Lower leg skin (tissue), 3 donors: ENCODE measurements at regions not wholly inside any gene's neighbourhood (a gene's known extent, or its start where the extent isn't known, plus 50 kb on each side); places are given as distances from the start of the nearest gene placed in this dataset.

Source experiments
- CTCF ChIP-seq, 3 donors: fragments of 450-650 bp; IDR thresholded peaks; one replicate each; pipeline ENCODE4 v1.5.1; 2016; ENCODE audit warnings: antibody characterized with exemption in 3 of 3, mild to moderate bottlenecking in 3 of 3, moderate library complexity in 2 of 3
- POLR2A ChIP-seq, 2 donors: fragments of 450-650 bp; IDR thresholded peaks; one replicate each; pipeline ENCODE4 v1.6.1; 2016 to 2017; ENCODE audit warnings: antibody characterized with exemption in 2 of 2, mild to moderate bottlenecking in 1 of 2, moderate library complexity in 1 of 2

DNA sequence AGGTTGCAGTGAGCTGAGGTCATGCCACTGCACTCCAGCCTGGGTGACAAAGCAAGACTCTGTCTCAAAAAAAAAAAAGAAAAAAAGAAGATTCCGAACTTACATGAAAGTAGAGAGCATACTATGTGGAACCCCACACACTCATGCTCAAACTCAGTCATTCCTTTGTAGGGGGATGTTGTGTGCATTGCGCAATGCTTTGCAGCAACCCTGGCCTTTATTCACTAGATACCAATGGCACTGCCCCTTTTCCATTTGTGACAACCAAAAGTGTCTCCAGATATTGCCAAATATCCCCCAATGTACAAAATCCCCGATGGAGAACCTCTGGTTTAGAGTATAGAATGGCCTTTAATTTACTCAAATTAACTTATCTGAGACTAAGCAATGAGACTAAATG, 158.6 kb downstream of the GJA1 start:
- TF ChIP-seq CTCF (IDR thresholded peaks at IDR 0.05) = no peak
- TF ChIP-seq POLR2A (IDR thresholded peaks at IDR 0.05) = no peak
